CD4-positive, alpha-beta memory T cell (primary cell): ENCODE measurements at regions not wholly inside any gene's neighbourhood (a gene's known extent, or its start where the extent isn't known, plus 50 kb on each side); places are given as distances from the start of the nearest gene placed in this dataset.
"Not testable (repeated sequence)": the region's sequence is repeated elsewhere in the genome, so short reads cannot be mapped to it uniquely, and the experiment has no call there.

Source experiments
- CTCF ChIA-PET: fragments of 350-600 bp; sonication (Branson Sonifier 250); formaldehyde crosslinking; loops from one replicate; lab custom pipeline; 2021; ENCODE audit warnings: inconsistent platforms; ENCODE audit not compliant: partially characterized antibody; lab: Charles Lee
- POLR2A ChIA-PET: fragments of 350-600 bp; sonication (Branson Sonifier 250); formaldehyde crosslinking; loops from one replicate; lab custom pipeline; 2021; ENCODE audit not compliant: partially characterized antibody; lab: Charles Lee
- DNase-seq, 5 donors: peaks; one replicate each; pipeline versions ENCODE4 v3.0.0 to v3.0.0-alpha.2; 2020 to 2022; ENCODE audit warnings: mixed read lengths in 1 of 5
- H3K27ac ChIP-seq: one replicate; pipeline ENCODE4 v1.7.0; 2013; ENCODE audit warnings: low read depth, low read length
- H3K27me3 ChIP-seq: 2 replicates; pipeline ENCODE4 v1.7.0; 2013; ENCODE audit warnings: mild to moderate bottlenecking, low read length, moderate library complexity; ENCODE audit not compliant: insufficient read depth
- H3K36me3 ChIP-seq: 2 replicates; pipeline ENCODE4 v1.7.0; 2013; ENCODE audit warnings: mild to moderate bottlenecking, low read length, moderate library complexity; ENCODE audit not compliant: insufficient read depth
- H3K4me1 ChIP-seq: 2 replicates; pipeline ENCODE4 v1.7.0; 2013; ENCODE audit warnings: mild to moderate bottlenecking, low read length, moderate library complexity; ENCODE audit not compliant: insufficient read depth
- H3K4me3 ChIP-seq, 2 donors: one replicate each; pipeline ENCODE4 v1.7.0; 2013; ENCODE audit warnings: low read length in 2 of 2, mild to moderate bottlenecking in 1 of 2
- H3K9me3 ChIP-seq, 2 donors: one replicate each; pipeline ENCODE4 v1.7.0; 2013; ENCODE audit warnings: low read length in 2 of 2, control low read depth in 1 of 2; ENCODE audit not compliant: control insufficient read depth in 1 of 2
- H3K27ac Mint-ChIP-seq, 7 donors: one replicate each; pipeline ENCODE4 v1.8.0; 2020 to 2021; ENCODE audit warnings: mixed read lengths in 7 of 7, mild to moderate bottlenecking in 6 of 7, inconsistent platforms in 3 of 7, moderate library complexity in 3 of 7
- H3K27me3 Mint-ChIP-seq, 2 donors: one replicate each; pipeline ENCODE4 v1.8.0; 2020 to 2021; ENCODE audit warnings: mixed read lengths in 2 of 2
- H3K36me3 Mint-ChIP-seq, 2 donors: one replicate each; pipeline ENCODE4 v1.8.0; 2020 to 2021; ENCODE audit warnings: mixed read lengths in 2 of 2, inconsistent platforms in 1 of 2, mild to moderate bottlenecking in 1 of 2
- H3K4me1 Mint-ChIP-seq, 4 donors: one replicate each; pipeline ENCODE4 v1.8.0; 2020 to 2021; ENCODE audit warnings: mixed read lengths in 4 of 4, mild to moderate bottlenecking in 1 of 4
- H3K4me3 Mint-ChIP-seq, 8 donors: one replicate each; pipeline ENCODE4 v1.8.0; 2020 to 2021; ENCODE audit warnings: mixed read lengths in 8 of 8, mild to moderate bottlenecking in 7 of 8, moderate library complexity in 6 of 8, inconsistent platforms in 3 of 8
- H3K9me3 Mint-ChIP-seq, 8 donors: one replicate each; pipeline ENCODE4 v1.8.0; 2020 to 2021; ENCODE audit warnings: mixed read lengths in 8 of 8, mild to moderate bottlenecking in 5 of 8, inconsistent platforms in 3 of 8, moderate library complexity in 1 of 8
- intact Hi-C: fragments of 100-400 bp; cut with micrococcal nuclease; formaldehyde crosslinking; loops from one replicate; pipeline ENCODE4 v1.15.1; 2023

DNA sequence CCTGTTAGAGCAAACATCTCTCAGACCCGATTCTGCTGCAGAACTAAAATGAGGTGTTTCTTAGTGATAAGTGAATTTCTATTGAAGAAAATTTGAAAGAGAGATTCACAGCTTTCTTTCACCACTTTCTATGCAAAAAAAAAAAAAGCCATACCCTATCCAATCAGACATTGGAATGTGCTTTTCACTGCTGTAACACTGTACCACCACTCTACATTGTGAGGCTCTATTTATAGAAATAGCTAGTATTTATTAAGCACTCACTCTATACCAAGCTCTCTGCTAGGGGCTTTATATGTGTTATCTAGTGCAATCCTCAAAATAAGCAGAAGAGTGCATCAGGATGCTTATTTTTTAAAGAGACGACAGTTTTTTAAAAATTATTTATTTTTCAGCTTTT lies 580.6 kb upstream of the VRK2 start:
- Mint-ChIP-seq H3K27ac (no peak overlapping the region), H3K36me3 (no peaks in the 10 kb centered on the region), H3K4me1 (no peaks in the 10 kb centered on the region), H3K9me3 (peaks cover 0 to 31% (median 14%) of the 10 kb centered on the region in 8 donors), H3K4me3 (no peak overlapping the region), H3K27me3 (no peaks in the 10 kb centered on the region)
- Histone ChIP-seq H3K36me3 (no peaks in the 10 kb centered on the region), H3K4me1 (no peaks in the 10 kb centered on the region), H3K27ac (no peak overlapping the region), H3K9me3 (peaks cover 0 to 5% of the 10 kb centered on the region in 2 donors), H3K27me3 (no peaks in the 10 kb centered on the region), H3K4me3 (no peak overlapping the region)
- POLR2A ChIA-PET: no interaction called here
- CTCF ChIA-PET: no interaction called here
- DNase-seq: no peak
- intact Hi-C loops: no loop called here

DNA sequence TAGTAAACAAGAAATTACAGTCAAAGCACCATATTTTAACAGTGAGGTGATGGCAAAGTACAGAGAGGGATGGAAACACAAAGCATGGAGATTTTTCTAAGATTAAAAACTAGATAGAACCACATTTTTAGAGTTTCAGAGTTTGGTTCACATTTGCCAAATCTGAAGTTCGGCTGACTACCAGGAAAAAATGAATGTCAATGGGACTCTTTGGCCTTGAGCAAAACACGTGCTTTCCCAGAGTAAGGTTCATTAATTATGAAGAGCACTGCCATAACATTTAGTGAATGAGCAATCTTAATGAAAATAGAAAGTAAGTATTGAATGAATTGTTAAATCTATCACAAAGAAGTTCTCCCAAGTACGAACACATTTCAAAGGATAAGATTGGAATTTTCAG lies 571.2 kb upstream of the VRK2 start:
- ChIA-PET CTCF (no interaction called here), POLR2A (no interaction called here)
- intact Hi-C loops: no loop called here
- Histone ChIP-seq H3K4me3 (no peak overlapping the region), H3K27ac (no peak overlapping the region), H3K27me3 (no peaks in the 10 kb centered on the region), H3K9me3 (no peaks in the 10 kb centered on the region), H3K36me3 (no peaks in the 10 kb centered on the region), H3K4me1 (no peaks in the 10 kb centered on the region)
- H3K4me3 Mint-ChIP-seq: no peak overlapping the region
- no peak overlapping the region for H3K27ac Mint-ChIP-seq
- no peak for DNase-seq
- no peaks in the 10 kb centered on the region for H3K36me3 Mint-ChIP-seq
- H3K27me3 Mint-ChIP-seq: peaks cover 0 to 2% of the 10 kb centered on the region in 2 donors
- no peaks in the 10 kb centered on the region for H3K4me1 Mint-ChIP-seq
- H3K9me3 Mint-ChIP-seq: peaks cover 0 to 24% (median 10%) of the 10 kb centered on the region in 8 donors

- Histone ChIP-seq H3K4me3 (no peak overlapping the region), H3K27me3 (no peaks in the 10 kb centered on the region), H3K27ac (no peak overlapping the region), H3K36me3 (no peaks in the 10 kb centered on the region), H3K4me1 (no peaks in the 10 kb centered on the region), H3K9me3 (no peaks in the 10 kb centered on the region)
- Mint-ChIP-seq H3K36me3 (no peaks in the 10 kb centered on the region), H3K27me3 (peaks cover 0 to 2% of the 10 kb centered on the region in 2 donors), H3K4me3 (no peak overlapping the region), H3K4me1 (no peaks in the 10 kb centered on the region), H3K27ac (no peak overlapping the region), H3K9me3 (peaks cover 1 to 30% (median 13%) of the 10 kb centered on the region in 8 donors)
- DNase-seq: no peak
- ChIA-PET CTCF (no interaction called here), POLR2A (no interaction called here)
- intact Hi-C loops: no loop called here
Measured at GRCh38 chr2:57479981-57480380, 566.6 kb upstream of the VRK2 start.

DNA sequence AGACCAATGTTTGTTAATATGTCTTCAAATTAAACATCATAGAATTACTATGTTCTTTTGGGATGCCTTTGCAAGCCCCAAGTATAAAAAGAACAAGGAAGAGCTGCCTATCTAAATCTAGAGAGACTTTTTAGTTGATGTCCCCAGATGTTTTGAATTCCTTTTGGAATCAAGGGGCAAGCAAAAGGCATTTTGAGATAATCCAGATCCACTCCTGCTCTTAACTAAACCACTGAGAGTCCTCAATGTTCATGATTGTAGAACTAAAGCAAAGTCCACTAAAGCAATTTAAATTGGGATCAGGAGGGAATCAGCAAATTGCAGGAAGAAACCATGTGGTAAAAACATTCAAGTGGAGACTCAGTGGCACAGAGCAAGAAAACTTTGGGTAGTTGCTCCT lies 558.5 kb upstream of the VRK2 start:
- ChIA-PET CTCF (no interaction called here), POLR2A (no interaction called here)
- Histone ChIP-seq H3K36me3 (no peaks in the 10 kb centered on the region), H3K4me3 (no peak overlapping the region), H3K4me1 (no peaks in the 10 kb centered on the region), H3K27me3 (no peaks in the 10 kb centered on the region), H3K9me3 (no peaks in the 10 kb centered on the region), H3K27ac (no peak overlapping the region)
- intact Hi-C loops: no loop called here
- DNase-seq: no peak
- Mint-ChIP-seq H3K27me3 (no peaks in the 10 kb centered on the region), H3K36me3 (no peaks in the 10 kb centered on the region), H3K9me3 (peaks cover 3 to 23% (median 8%) of the 10 kb centered on the region in 8 donors), H3K27ac (no peak overlapping the region), H3K4me3 (no peak overlapping the region), H3K4me1 (no peaks in the 10 kb centered on the region)

DNA sequence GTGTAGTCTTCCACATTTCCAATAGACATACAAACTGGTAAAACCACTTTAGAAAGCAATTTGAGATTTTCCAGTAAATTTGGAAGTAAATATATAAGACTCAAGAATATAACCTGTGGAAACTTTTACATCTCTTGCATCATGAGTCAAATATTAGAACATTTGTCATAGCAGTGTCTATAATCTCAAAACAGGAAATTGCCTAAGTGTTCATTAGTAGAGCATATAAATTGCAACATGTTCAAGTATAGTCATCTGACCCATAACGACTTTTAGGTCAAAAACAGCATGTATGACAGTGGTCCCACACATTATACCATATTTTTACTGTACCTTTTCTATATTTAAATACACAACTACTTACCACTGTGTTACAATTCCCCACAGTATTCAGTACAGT lies 555.9 kb upstream of the VRK2 start:
- ChIA-PET POLR2A (no interaction called here), CTCF (no interaction called here)
- no peak for DNase-seq
- intact Hi-C loops: no loop called here
- no peaks in the 10 kb centered on the region for H3K4me1 Mint-ChIP-seq
- no peaks in the 10 kb centered on the region for H3K9me3 ChIP-seq
- H3K36me3 Mint-ChIP-seq: peaks cover 0 to 3% of the 10 kb centered on the region in 2 donors
- H3K27me3 Mint-ChIP-seq: no peaks in the 10 kb centered on the region
- no peak overlapping the region for H3K27ac Mint-ChIP-seq
- no peaks in the 10 kb centered on the region for H3K27me3 ChIP-seq
- H3K27ac ChIP-seq: no peak overlapping the region
- no peaks in the 10 kb centered on the region for H3K36me3 ChIP-seq
- no peak overlapping the region for H3K4me3 Mint-ChIP-seq
- no peak overlapping the region for H3K4me3 ChIP-seq
- peaks cover 1 to 26% (median 6%) of the 10 kb centered on the region in 8 donors for H3K9me3 Mint-ChIP-seq
- H3K4me1 ChIP-seq: no peaks in the 10 kb centered on the region

DNA sequence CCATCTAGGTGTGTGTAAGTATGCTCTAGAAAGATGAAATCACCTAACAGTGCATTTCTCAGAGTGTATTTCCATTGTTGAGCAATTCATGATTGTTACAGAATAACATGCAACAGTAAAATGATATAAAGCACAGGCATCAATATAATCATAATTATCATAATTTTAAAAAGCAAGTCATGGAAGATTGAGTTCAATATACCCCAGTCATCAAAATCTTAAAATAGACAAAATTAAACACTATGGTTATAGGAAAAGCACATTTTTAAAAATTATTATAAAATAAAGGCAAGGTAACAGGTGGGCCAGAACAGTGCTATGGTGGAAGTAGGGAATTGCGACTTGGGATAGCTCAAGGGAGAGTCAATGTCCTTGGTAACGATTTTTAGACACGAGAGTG lies 555.4 kb upstream of the VRK2 start:
- POLR2A ChIA-PET: no interaction called here
- DNase-seq: no peak
- peaks cover 0 to 3% of the 10 kb centered on the region in 2 donors for H3K36me3 Mint-ChIP-seq
- H3K27ac ChIP-seq: no peak overlapping the region
- no peaks in the 10 kb centered on the region for H3K27me3 ChIP-seq
- H3K36me3 ChIP-seq: no peaks in the 10 kb centered on the region
- intact Hi-C loops: no loop called here
- H3K27ac Mint-ChIP-seq: no peak overlapping the region
- H3K9me3 Mint-ChIP-seq: peaks cover 2 to 25% (median 8%) of the 10 kb centered on the region in 8 donors
- H3K9me3 ChIP-seq: no peaks in the 10 kb centered on the region
- no peak overlapping the region for H3K4me3 ChIP-seq
- H3K27me3 Mint-ChIP-seq: no peaks in the 10 kb centered on the region
- H3K4me1 Mint-ChIP-seq: no peaks in the 10 kb centered on the region
- CTCF ChIA-PET: no interaction called here
- no peaks in the 10 kb centered on the region for H3K4me1 ChIP-seq
- H3K4me3 Mint-ChIP-seq: no peak overlapping the region

GRCh38 chr2:57493966-57494365 lies 552.6 kb upstream of the VRK2 start:
- H3K27ac Mint-ChIP-seq, H3K4me3 ChIP-seq, CTCF ChIA-PET, DNase-seq, H3K4me3 Mint-ChIP-seq, H3K4me1 Mint-ChIP-seq, POLR2A ChIA-PET, H3K27me3 Mint-ChIP-seq, H3K27ac ChIP-seq, H3K27me3 ChIP-seq, H3K9me3 ChIP-seq, intact Hi-C loops, H3K4me1 ChIP-seq, H3K36me3 Mint-ChIP-seq, H3K36me3 ChIP-seq: not testable (repeated sequence)
- H3K9me3 Mint-ChIP-seq: peaks cover 4 to 21% (median 7%) of the 10 kb centered on the region in 8 donors
